Liver (tissue), 3 donors: ENCODE measurements at regions not wholly inside any gene's neighbourhood (a gene's known extent, or its start where the extent isn't known, plus 50 kb on each side); places are given as distances from the start of the nearest gene placed in this dataset.

Source experiments
- EGR1 ChIP-seq, 2 donors: IDR thresholded peaks; 2 replicates each; pipeline ENCODE4 v1.6.1; 2016 to 2018; ENCODE audit warnings: antibody characterized with exemption in 2 of 2, low read depth in 2 of 2
- GABPA ChIP-seq, 2 donors: IDR thresholded peaks in 1 of 2; conservative IDR thresholded peaks in 1 of 2; 2 replicates each; pipeline ENCODE4 v1.6.1; 2016; ENCODE audit warnings: antibody characterized with exemption in 2 of 2, mild to moderate bottlenecking in 1 of 2, moderate library complexity in 1 of 2
- HNF4G ChIP-seq: IDR thresholded peaks from 2 replicates; pipeline ENCODE4 v1.6.1; 2016; ENCODE audit warnings: antibody characterized with exemption
- RAD21 ChIP-seq, 2 donors: IDR thresholded peaks; 2 replicates each; pipeline ENCODE4 v1.6.1; 2016; ENCODE audit warnings: antibody characterized with exemption in 2 of 2, mild to moderate bottlenecking in 2 of 2
- RXRA ChIP-seq, 2 donors: IDR thresholded peaks; 2 replicates each; pipeline ENCODE4 v1.6.1; 2017 to 2018; ENCODE audit warnings: antibody characterized with exemption in 2 of 2, mild to moderate bottlenecking in 1 of 2
- SP1 ChIP-seq: IDR thresholded peaks from 2 replicates; pipeline ENCODE4 v1.6.1; 2018; ENCODE audit warnings: antibody characterized with exemption, mild to moderate bottlenecking
- TAF1 ChIP-seq: conservative IDR thresholded peaks from 2 replicates; pipeline ENCODE4 v1.6.1; 2016; ENCODE audit warnings: antibody characterized with exemption, mild to moderate bottlenecking
- YY1 ChIP-seq: IDR thresholded peaks from 2 replicates; pipeline ENCODE4 v1.6.1; 2016; ENCODE audit warnings: antibody characterized with exemption, mild to moderate bottlenecking
- TF ChIP-seq, protein P1 (sequence below): IDR thresholded peaks from 2 replicates; pipeline ENCODE4 v1.6.1; 2016; ENCODE audit warnings: antibody characterized with exemption
- TF ChIP-seq, protein P2 (sequence below): fragments of 150-350 bp; IDR thresholded peaks from 2 replicates; pipeline ENCODE4 v1.5.1; 2017; ENCODE audit warnings: improper control_type of control experiment, low read depth, low read length; ENCODE audit not compliant: missing input control
- TF ChIP-seq, protein P3 (sequence below): IDR thresholded peaks from 2 replicates; pipeline ENCODE4 v1.6.1; 2016; ENCODE audit warnings: antibody characterized with exemption
- TF ChIP-seq, protein P4 (sequence below): IDR thresholded peaks from 2 replicates; pipeline ENCODE4 v1.6.1; 2016; ENCODE audit warnings: antibody characterized with exemption, mild to moderate bottlenecking
- donor health status: healthy.
- donor health status: healthy.

DNA sequence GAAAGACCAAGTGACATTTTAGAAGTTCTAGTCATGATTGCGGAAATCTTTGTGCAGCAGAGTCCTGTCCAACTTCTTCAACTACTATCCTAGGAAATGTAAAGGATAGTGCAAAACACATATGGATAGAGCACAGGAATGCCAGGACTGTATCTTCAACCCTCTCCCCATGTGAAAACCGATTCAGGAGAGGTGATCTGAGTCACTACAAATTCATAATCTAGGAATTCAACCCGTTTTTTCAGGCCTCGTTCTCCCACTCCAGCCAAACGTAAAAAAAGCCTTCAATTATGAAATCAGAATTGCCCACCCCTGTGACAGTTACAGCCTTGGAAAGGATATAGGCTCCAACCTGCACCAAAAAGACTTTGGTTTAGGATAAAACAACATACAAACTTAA is 52.9 kb upstream of the RGS1 start:
- no peak for TF ChIP-seq TAF1
- TF ChIP-seq EGR1 (IDR thresholded peaks at IDR 0.05; ENCODE audit: low read depth in 2 of 2) = no peak
- no peak for TF ChIP-seq HNF4G
- TF ChIP-seq, protein P1, sequence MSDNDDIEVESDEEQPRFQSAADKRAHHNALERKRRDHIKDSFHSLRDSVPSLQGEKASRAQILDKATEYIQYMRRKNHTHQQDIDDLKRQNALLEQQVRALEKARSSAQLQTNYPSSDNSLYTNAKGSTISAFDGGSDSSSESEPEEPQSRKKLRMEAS = no peak
- TF ChIP-seq, protein P2, sequence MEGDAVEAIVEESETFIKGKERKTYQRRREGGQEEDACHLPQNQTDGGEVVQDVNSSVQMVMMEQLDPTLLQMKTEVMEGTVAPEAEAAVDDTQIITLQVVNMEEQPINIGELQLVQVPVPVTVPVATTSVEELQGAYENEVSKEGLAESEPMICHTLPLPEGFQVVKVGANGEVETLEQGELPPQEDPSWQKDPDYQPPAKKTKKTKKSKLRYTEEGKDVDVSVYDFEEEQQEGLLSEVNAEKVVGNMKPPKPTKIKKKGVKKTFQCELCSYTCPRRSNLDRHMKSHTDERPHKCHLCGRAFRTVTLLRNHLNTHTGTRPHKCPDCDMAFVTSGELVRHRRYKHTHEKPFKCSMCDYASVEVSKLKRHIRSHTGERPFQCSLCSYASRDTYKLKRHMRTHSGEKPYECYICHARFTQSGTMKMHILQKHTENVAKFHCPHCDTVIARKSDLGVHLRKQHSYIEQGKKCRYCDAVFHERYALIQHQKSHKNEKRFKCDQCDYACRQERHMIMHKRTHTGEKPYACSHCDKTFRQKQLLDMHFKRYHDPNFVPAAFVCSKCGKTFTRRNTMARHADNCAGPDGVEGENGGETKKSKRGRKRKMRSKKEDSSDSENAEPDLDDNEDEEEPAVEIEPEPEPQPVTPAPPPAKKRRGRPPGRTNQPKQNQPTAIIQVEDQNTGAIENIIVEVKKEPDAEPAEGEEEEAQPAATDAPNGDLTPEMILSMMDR = no peak
- TF ChIP-seq YY1 = no peak
- TF ChIP-seq RXRA (IDR thresholded peaks at IDR 0.05) = no peak
- TF ChIP-seq GABPA (IDR thresholded peaks at IDR 0.05 in 1 of 2, conservative IDR thresholded peaks at IDR 0.05 in 1 of 2) = no peak
- TF ChIP-seq SP1 = no peak
- TF ChIP-seq, protein P3, sequence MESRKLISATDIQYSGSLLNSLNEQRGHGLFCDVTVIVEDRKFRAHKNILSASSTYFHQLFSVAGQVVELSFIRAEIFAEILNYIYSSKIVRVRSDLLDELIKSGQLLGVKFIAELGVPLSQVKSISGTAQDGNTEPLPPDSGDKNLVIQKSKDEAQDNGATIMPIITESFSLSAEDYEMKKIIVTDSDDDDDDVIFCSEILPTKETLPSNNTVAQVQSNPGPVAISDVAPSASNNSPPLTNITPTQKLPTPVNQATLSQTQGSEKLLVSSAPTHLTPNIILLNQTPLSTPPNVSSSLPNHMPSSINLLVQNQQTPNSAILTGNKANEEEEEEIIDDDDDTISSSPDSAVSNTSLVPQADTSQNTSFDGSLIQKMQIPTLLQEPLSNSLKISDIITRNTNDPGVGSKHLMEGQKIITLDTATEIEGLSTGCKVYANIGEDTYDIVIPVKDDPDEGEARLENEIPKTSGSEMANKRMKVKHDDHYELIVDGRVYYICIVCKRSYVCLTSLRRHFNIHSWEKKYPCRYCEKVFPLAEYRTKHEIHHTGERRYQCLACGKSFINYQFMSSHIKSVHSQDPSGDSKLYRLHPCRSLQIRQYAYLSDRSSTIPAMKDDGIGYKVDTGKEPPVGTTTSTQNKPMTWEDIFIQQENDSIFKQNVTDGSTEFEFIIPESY = no peak
- TF ChIP-seq, protein P4, sequence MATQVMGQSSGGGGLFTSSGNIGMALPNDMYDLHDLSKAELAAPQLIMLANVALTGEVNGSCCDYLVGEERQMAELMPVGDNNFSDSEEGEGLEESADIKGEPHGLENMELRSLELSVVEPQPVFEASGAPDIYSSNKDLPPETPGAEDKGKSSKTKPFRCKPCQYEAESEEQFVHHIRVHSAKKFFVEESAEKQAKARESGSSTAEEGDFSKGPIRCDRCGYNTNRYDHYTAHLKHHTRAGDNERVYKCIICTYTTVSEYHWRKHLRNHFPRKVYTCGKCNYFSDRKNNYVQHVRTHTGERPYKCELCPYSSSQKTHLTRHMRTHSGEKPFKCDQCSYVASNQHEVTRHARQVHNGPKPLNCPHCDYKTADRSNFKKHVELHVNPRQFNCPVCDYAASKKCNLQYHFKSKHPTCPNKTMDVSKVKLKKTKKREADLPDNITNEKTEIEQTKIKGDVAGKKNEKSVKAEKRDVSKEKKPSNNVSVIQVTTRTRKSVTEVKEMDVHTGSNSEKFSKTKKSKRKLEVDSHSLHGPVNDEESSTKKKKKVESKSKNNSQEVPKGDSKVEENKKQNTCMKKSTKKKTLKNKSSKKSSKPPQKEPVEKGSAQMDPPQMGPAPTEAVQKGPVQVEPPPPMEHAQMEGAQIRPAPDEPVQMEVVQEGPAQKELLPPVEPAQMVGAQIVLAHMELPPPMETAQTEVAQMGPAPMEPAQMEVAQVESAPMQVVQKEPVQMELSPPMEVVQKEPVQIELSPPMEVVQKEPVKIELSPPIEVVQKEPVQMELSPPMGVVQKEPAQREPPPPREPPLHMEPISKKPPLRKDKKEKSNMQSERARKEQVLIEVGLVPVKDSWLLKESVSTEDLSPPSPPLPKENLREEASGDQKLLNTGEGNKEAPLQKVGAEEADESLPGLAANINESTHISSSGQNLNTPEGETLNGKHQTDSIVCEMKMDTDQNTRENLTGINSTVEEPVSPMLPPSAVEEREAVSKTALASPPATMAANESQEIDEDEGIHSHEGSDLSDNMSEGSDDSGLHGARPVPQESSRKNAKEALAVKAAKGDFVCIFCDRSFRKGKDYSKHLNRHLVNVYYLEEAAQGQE = no peak
- no peak for TF ChIP-seq RAD21 (IDR thresholded peaks at IDR 0.05)
